Astrocyte (in vitro differentiated cells and primary cell): ENCODE measurements at regions not wholly inside any gene's neighbourhood (a gene's known extent, or its start where the extent isn't known, plus 50 kb on each side); places are given as distances from the start of the nearest gene placed in this dataset.

Experiments
- DNase-seq: peaks from one replicate; pipeline ENCODE4 v3.0.0-alpha.2; 2010; ENCODE audit warnings: low read depth
- FAIRE-seq: peaks from 2 replicates; lab custom pipeline; 2011; peaks lifted over from hg19 to GRCh38; lab: Jason Lieb, UNC
- H2AFZ ChIP-seq: 2 replicates; pipeline ENCODE4 v1.6.0; 2012; ENCODE audit warnings: low read depth, low read length, inconsistent platforms
- H3K27ac ChIP-seq: 2 replicates; pipeline ENCODE4 v1.5.1; 2011; ENCODE audit warnings: low read depth, low read length, inconsistent platforms
- H3K27me3 ChIP-seq: 2 replicates; pipeline ENCODE4 v1.6.0; 2011; ENCODE audit warnings: low read length, inconsistent platforms; ENCODE audit not compliant: insufficient read depth
- H3K36me3 ChIP-seq: 2 replicates; pipeline ENCODE4 v1.5.1; 2011; ENCODE audit warnings: low read length, inconsistent platforms; ENCODE audit not compliant: insufficient read depth
- H3K4me1 ChIP-seq: 2 replicates; pipeline ENCODE4 v1.5.1; 2011; ENCODE audit warnings: low read length, inconsistent platforms; ENCODE audit not compliant: insufficient read depth
- H3K4me2 ChIP-seq: 2 replicates; pipeline ENCODE4 v1.6.0; 2012; ENCODE audit warnings: low read length, inconsistent platforms
- H3K4me3 ChIP-seq: 2 replicates; pipeline ENCODE4 v1.5.1; 2011; ENCODE audit warnings: low read depth, mild to moderate bottlenecking, low read length, inconsistent platforms; ENCODE audit not compliant: insufficient read depth
- H3K79me2 ChIP-seq: 2 replicates; pipeline ENCODE4 v1.6.0; 2012; ENCODE audit warnings: mild to moderate bottlenecking, low read length, inconsistent platforms; ENCODE audit not compliant: insufficient read depth
- H3K9ac ChIP-seq: 2 replicates; pipeline ENCODE4 v1.6.0; 2012; ENCODE audit warnings: mild to moderate bottlenecking, low read length, inconsistent platforms
- H3K9me3 ChIP-seq: 2 replicates; pipeline ENCODE4 v1.5.1; 2012; ENCODE audit warnings: low read depth, mild to moderate bottlenecking, low read length, inconsistent platforms; ENCODE audit not compliant: insufficient read depth
- H4K20me1 ChIP-seq: 2 replicates; pipeline ENCODE4 v1.6.0; 2012; ENCODE audit warnings: low read length, inconsistent platforms; ENCODE audit not compliant: insufficient read depth
- H3K27ac Mint-ChIP-seq: one replicate; pipeline ENCODE4 v1.8.0; 2021; ENCODE audit warnings: mild to moderate bottlenecking, mixed read lengths; ENCODE audit not compliant: unreplicated experiment
- H3K27me3 Mint-ChIP-seq: one replicate; pipeline ENCODE4 v1.8.0; 2021; ENCODE audit warnings: low read depth, mixed read lengths; ENCODE audit not compliant: unreplicated experiment
- H3K36me3 Mint-ChIP-seq: one replicate; pipeline ENCODE4 v1.8.0; 2021; ENCODE audit warnings: low read depth, mixed read lengths; ENCODE audit not compliant: unreplicated experiment
- H3K4me1 Mint-ChIP-seq: one replicate; pipeline ENCODE4 v1.8.0; 2021; ENCODE audit warnings: low read depth, mixed read lengths; ENCODE audit not compliant: unreplicated experiment
- H3K4me3 Mint-ChIP-seq: one replicate; pipeline ENCODE4 v1.8.0; 2021; ENCODE audit warnings: mild to moderate bottlenecking, moderate library complexity, mixed read lengths; ENCODE audit not compliant: unreplicated experiment
- H3K9me3 Mint-ChIP-seq: one replicate; pipeline ENCODE4 v1.8.0; 2021; ENCODE audit warnings: mild to moderate bottlenecking, mixed read lengths; ENCODE audit not compliant: unreplicated experiment
- CTCF ChIP-seq: IDR thresholded peaks from 2 replicates; pipeline ENCODE4 v1.5.1; 2011; ENCODE audit warnings: low read depth, mild to moderate bottlenecking, inconsistent platforms, low read length, moderate library complexity; ENCODE audit not compliant: insufficient read depth
- EZH2 ChIP-seq: IDR thresholded peaks from 2 replicates; pipeline ENCODE4 v1.6.1; 2012; ENCODE audit warnings: mild to moderate bottlenecking, low read length, inconsistent platforms; ENCODE audit not compliant: insufficient read depth

DNA sequence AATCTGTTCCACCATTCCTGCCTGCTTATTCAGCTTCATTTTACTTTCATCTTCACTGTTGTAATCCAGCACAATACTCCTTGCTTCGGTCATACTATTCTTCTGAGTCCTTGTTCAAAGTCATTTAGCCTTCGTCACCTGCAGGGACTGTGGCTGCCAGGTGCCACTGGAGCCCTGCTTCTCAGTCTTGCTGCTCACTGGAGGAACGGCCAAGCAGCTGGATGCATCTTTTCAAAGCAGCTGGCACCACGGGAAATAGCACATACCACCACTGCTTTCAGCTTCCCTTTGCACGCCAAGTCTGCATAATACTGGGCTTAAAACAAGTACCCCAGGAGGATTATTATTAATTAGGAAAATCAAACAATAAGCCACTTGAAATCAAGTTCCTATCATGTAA is 287.6 kb downstream of the BCHE start:
- Mint-ChIP-seq H3K27me3 (no peaks in the 10 kb centered on the region), H3K4me3 (no peak overlapping the region), H3K36me3 (no peaks in the 10 kb centered on the region), H3K27ac (no peak overlapping the region), H3K4me1 (no peaks in the 10 kb centered on the region), H3K9me3 (no peaks in the 10 kb centered on the region)
- no peaks in the 10 kb centered on the region for H3K79me2 ChIP-seq
- H3K27me3 ChIP-seq = no peaks in the 10 kb centered on the region
- DNase-seq = no peak
- no peak overlapping the region for H3K4me3 ChIP-seq
- no peaks in the 10 kb centered on the region for H4K20me1 ChIP-seq
- H3K4me2 ChIP-seq = no peak overlapping the region
- H2AFZ ChIP-seq = peak overlapping the region; percentile 5
- H3K27ac ChIP-seq = no peak overlapping the region
- FAIRE-seq = no peak
- TF ChIP-seq CTCF = no peak
- TF ChIP-seq EZH2 = no peak
- H3K9me3 ChIP-seq = no peaks in the 10 kb centered on the region
- H3K36me3 ChIP-seq = no peaks in the 10 kb centered on the region
- H3K9ac ChIP-seq = no peak overlapping the region
- H3K4me1 ChIP-seq = no peaks in the 10 kb centered on the region

- no peak overlapping the region for H3K4me3 ChIP-seq
- H3K4me2 ChIP-seq = no peak overlapping the region
- no peak overlapping the region for H3K4me3 Mint-ChIP-seq
- no peaks in the 10 kb centered on the region for H4K20me1 ChIP-seq
- no peaks in the 10 kb centered on the region for H3K36me3 Mint-ChIP-seq
- H3K9ac ChIP-seq = no peak overlapping the region
- no peak for TF ChIP-seq EZH2
- no peak for TF ChIP-seq CTCF
- no peaks in the 10 kb centered on the region for H3K27me3 Mint-ChIP-seq
- H3K27ac Mint-ChIP-seq = no peak overlapping the region
- no peaks in the 10 kb centered on the region for H3K9me3 ChIP-seq
- H3K4me1 ChIP-seq = no peaks in the 10 kb centered on the region
- no peaks in the 10 kb centered on the region for H3K79me2 ChIP-seq
- H3K27me3 ChIP-seq = no peaks in the 10 kb centered on the region
- H3K4me1 Mint-ChIP-seq = no peaks in the 10 kb centered on the region
- no peak for DNase-seq
- H3K9me3 Mint-ChIP-seq = no peaks in the 10 kb centered on the region
- no peak overlapping the region for H3K27ac ChIP-seq
- FAIRE-seq = no peak
- no peak overlapping the region for H2AFZ ChIP-seq
- H3K36me3 ChIP-seq = no peaks in the 10 kb centered on the region
Measured at GRCh38 chr3:165549037-165549436, 288.2 kb downstream of the BCHE start.

DNA sequence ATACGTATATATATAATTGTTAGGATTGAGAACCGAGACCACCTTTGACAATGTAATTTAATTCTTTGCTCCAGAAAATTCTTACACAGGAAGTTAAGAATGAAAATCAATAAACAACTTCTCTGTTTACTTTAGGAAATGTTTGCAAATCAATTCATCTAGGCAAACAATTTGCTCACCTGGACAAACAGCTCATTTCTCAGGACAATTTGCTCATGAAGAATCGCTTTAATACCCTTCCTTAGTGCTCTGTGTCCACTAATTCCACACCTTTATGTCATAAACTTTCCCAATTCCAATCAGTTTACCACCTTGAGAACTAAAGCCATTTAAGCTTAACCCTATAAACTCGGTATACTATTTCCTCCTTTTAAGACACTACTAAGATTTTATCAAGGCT is 292.2 kb downstream of the BCHE start:
- no peak for TF ChIP-seq CTCF
- TF ChIP-seq EZH2 = no peak
- Histone ChIP-seq H3K79me2 (no peaks in the 10 kb centered on the region), H3K9me3 (no peaks in the 10 kb centered on the region), H3K4me2 (no peak overlapping the region), H3K27me3 (no peaks in the 10 kb centered on the region), H3K27ac (no peak overlapping the region), H2AFZ (no peak overlapping the region), H3K4me1 (no peaks in the 10 kb centered on the region), H3K4me3 (no peak overlapping the region), H3K36me3 (no peaks in the 10 kb centered on the region), H3K9ac (no peak overlapping the region), H4K20me1 (no peaks in the 10 kb centered on the region)
- H3K27ac Mint-ChIP-seq = no peak overlapping the region
- H3K36me3 Mint-ChIP-seq = no peaks in the 10 kb centered on the region
- no peak for DNase-seq
- FAIRE-seq = no peak
- no peaks in the 10 kb centered on the region for H3K9me3 Mint-ChIP-seq
- H3K27me3 Mint-ChIP-seq = no peaks in the 10 kb centered on the region
- H3K4me3 Mint-ChIP-seq = no peak overlapping the region
- no peaks in the 10 kb centered on the region for H3K4me1 Mint-ChIP-seq
